GM12878 (cell line): ENCODE measurements at regions not wholly inside any gene's neighbourhood (a gene's known extent, or its start where the extent isn't known, plus 50 kb on each side); places are given as distances from the start of the nearest gene placed in this dataset.
A peak's percentile ranks its signal among the peaks of the same experiment; 100 is the strongest.

ENCODE experiments used
- ATAC-seq: fragments of 200-7000 bp; cut with Tn5 transposase; 3 replicates; pipeline ENCODE4 v1.9.1; 2020; ENCODE audit warnings: mild to moderate bottlenecking, moderate library complexity
- BruUV-seq: library from RNA; stranded (reverse); fragments of 400-500 nt; replicated peaks from 2 replicates; lab custom pipeline; 2021; lab: Mats Ljungman, UMichigan
- CTCF ChIA-PET: fragments of 300-600 bp; sonication (Branson Sonifier 250); formaldehyde crosslinking; extraction: SDS; loops from one replicate; lab custom pipeline; 2021; ENCODE audit warnings: inconsistent platforms; lab: Yijun Ruan, JAX
- POLR2A ChIA-PET: fragments of 350-600 bp; formaldehyde crosslinking; extraction: SDS; loops from one replicate; lab custom pipeline; 2021; ENCODE audit warnings: inconsistent platforms; lab: Charles Lee
- RAD21 ChIA-PET: fragments of 300-600 bp; sonication (Branson Sonifier 250); formaldehyde crosslinking; loops from one replicate; lab custom pipeline; 2023; ENCODE audit warnings: antibody characterized with exemption; ENCODE audit not compliant: unreplicated experiment; lab: Charles Lee
- SMC1A ChIA-PET: fragments of 300-600 bp; sonication (Branson Sonifier 250); formaldehyde crosslinking; loops from one replicate; lab custom pipeline; 2023; ENCODE audit not compliant: unreplicated experiment, uncharacterized antibody; lab: Charles Lee
- DNase-seq: peaks from one replicate; pipeline ENCODE4 v3.0.0-alpha.2; 2011; ENCODE audit warnings: low read depth, low spot score
- FAIRE-seq: peaks from 3 replicates; lab custom pipeline; 2011; peaks lifted over from hg19 to GRCh38; lab: Jason Lieb, UNC
- H2AFZ ChIP-seq: 2 replicates; pipeline ENCODE4 v1.6.0; 2011; ENCODE audit warnings: low read depth, low read length, control low read depth; ENCODE audit not compliant: control insufficient read depth
- H3K27ac ChIP-seq: 2 replicates; pipeline ENCODE4 v1.5.1; 2011; ENCODE audit warnings: control low read depth; ENCODE audit not compliant: control insufficient read depth, insufficient read depth
- H3K27me3 ChIP-seq, 2 experiments: replicated peaks in 1 of 2; 2 replicates each; pipeline versions ENCODE4 v1.6.0 to v1.6.1; 2011; ENCODE audit warnings: low read length in 1 of 2; ENCODE audit not compliant: control insufficient read depth in 2 of 2, insufficient read depth in 2 of 2
- H3K36me3 ChIP-seq, 2 experiments: 2 replicates each; pipeline ENCODE4 v1.5.1; 2011; ENCODE audit warnings: low read length in 1 of 2; ENCODE audit not compliant: control insufficient read depth in 2 of 2, insufficient read depth in 2 of 2
- H3K4me1 ChIP-seq: 2 replicates; pipeline ENCODE4 v1.6.1; 2011; ENCODE audit warnings: mild to moderate bottlenecking, low read length, moderate library complexity, mixed read lengths; ENCODE audit not compliant: control insufficient read depth, insufficient read depth
- H3K4me2 ChIP-seq: 2 replicates; pipeline ENCODE4 v1.6.0; 2011; ENCODE audit warnings: control low read depth; ENCODE audit not compliant: control insufficient read depth, insufficient read depth
- H3K4me3 ChIP-seq: fragments of 200-600 bp; sonication (generic); 2 replicates; pipeline ENCODE4 v1.5.1; 2016
- H3K79me2 ChIP-seq: 2 replicates; pipeline ENCODE4 v1.6.0; 2011; ENCODE audit warnings: low read length; ENCODE audit not compliant: control insufficient read depth, insufficient read depth
- H3K9ac ChIP-seq: 2 replicates; pipeline ENCODE4 v1.8.0; 2011; ENCODE audit warnings: low read length, control low read depth, mixed read lengths; ENCODE audit not compliant: control insufficient read depth, insufficient read depth
- H3K9me3 ChIP-seq: replicated peaks from 3 replicates; pipeline ENCODE4 v1.5.1; 2011; ENCODE audit warnings: mild to moderate bottlenecking, low read length; ENCODE audit not compliant: control insufficient read depth, insufficient read depth
- H4K20me1 ChIP-seq: 2 replicates; pipeline ENCODE4 v1.6.0; 2011; ENCODE audit not compliant: control insufficient read depth, insufficient read depth
- BRCA1 ChIP-seq: IDR thresholded peaks from 2 replicates; pipeline ENCODE4 v1.6.1; 2011; ENCODE audit warnings: low read depth, low read length, improper control_type of control experiment
- CEBPB ChIP-seq, 2 experiments: fragments of 150-350 bp in 1 of 2; IDR thresholded peaks; 2 replicates each; pipeline ENCODE4 v1.6.1; 2012 to 2014; ENCODE audit warnings: low read depth in 2 of 2, low read length in 2 of 2, borderline replicate concordance in 1 of 2, inconsistent platforms in 1 of 2
- CHD1 ChIP-seq: IDR thresholded peaks from 2 replicates; pipeline ENCODE4 v1.6.1; 2012; ENCODE audit warnings: low read depth, low read length, improper control_type of control experiment
- FOXK2 ChIP-seq: fragments of 450-650 bp; IDR thresholded peaks from 2 replicates; pipeline ENCODE4 v1.6.1; 2017; ENCODE audit warnings: mild to moderate bottlenecking, moderate library complexity
- IKZF1 ChIP-seq: fragments of 450-650 bp; conservative IDR thresholded peaks from 2 replicates; pipeline ENCODE4 v1.6.1; 2017; ENCODE audit warnings: antibody characterized with exemption, mild to moderate bottlenecking
- RUNX3 ChIP-seq: IDR thresholded peaks from 2 replicates; pipeline ENCODE4 v1.6.1; 2012; ENCODE audit warnings: low read length, inconsistent platforms
- SRF ChIP-seq, 2 experiments: IDR thresholded peaks; 2 replicates each; pipeline ENCODE4 v1.6.1; 2011; ENCODE audit warnings: low read depth in 2 of 2, low read length in 2 of 2, mild to moderate bottlenecking in 1 of 2, moderate library complexity in 1 of 2
- SUPT20H ChIP-seq: IDR thresholded peaks from 2 replicates; pipeline ENCODE4 v1.6.1; 2011; ENCODE audit warnings: low read depth, mild to moderate bottlenecking, low read length, moderate library complexity, borderline replicate concordance; ENCODE audit not compliant: control insufficient read depth
- TBL1XR1 ChIP-seq: IDR thresholded peaks from 2 replicates; pipeline ENCODE4 v1.6.1; 2012; ENCODE audit warnings: low read depth, low read length, improper control_type of control experiment
- ZNF24 ChIP-seq: fragments of 450-650 bp; IDR thresholded peaks from 2 replicates; pipeline ENCODE4 v1.6.1; 2017; ENCODE audit warnings: antibody characterized with exemption, mild to moderate bottlenecking
- WGBS: methylation state at CpG from one replicate; pipeline ENCODE4 v1.1.6; 2016; ENCODE audit warnings: low lambda C conversion rate; ENCODE audit not compliant: insufficient replicate concordance, insufficient coverage; ENCODE audit errors: missing lambda C conversion rate; 5-methylcytosine and 5-hydroxymethylcytosine counted together
- in situ Hi-C: fragments of 300-500 bp; cut with MboI; formaldehyde crosslinking; loops from 9 replicates; pipeline ENCODE4 v1.14.3; 2018; ENCODE audit warnings: mixed read lengths
- intact Hi-C: fragments of 100-400 bp; cut with micrococcal nuclease; formaldehyde crosslinking; loops from one replicate; pipeline ENCODE4 v1.14.2; 2022; ENCODE audit not compliant: unreplicated experiment
- TF ChIP-seq, protein P1 (sequence below): fragments of 450-650 bp; formaldehyde crosslinking; IDR thresholded peaks from 2 replicates; pipeline ENCODE4 v1.5.0; 2022; ENCODE audit warnings: mild to moderate bottlenecking, missing genetic modification characterization
- TF ChIP-seq, protein P2 (sequence below): IDR thresholded peaks from 2 replicates; pipeline ENCODE4 v1.6.1; 2011; ENCODE audit warnings: mild to moderate bottlenecking, low read depth, low read length, moderate library complexity; ENCODE audit not compliant: insufficient replicate concordance

DNA sequence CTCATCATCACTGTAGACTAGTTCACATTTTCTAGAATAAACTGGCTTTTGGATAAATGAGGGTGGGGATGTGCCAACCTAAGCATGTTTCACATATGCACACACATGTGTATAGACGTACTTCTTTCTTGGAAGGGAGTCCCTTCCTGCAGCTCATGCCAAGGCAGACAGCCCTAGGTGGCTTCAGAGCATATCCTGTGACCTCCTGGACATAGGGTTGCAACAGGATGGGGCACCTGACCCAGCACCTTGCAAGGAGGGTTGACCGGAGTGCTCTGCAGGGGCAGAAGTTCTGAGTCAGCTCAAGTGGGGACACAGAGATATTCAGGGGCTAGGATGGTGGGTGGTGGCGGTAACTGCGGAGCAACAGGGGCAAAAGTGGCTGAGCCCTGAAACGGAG lies 68.6 kb upstream of the RALGAPA2 start:
- Histone ChIP-seq H3K9me3 (no peaks in the 10 kb centered on the region), H4K20me1 (no peaks in the 10 kb centered on the region), H3K4me2 (no peak overlapping the region), H3K9ac (no peak overlapping the region), H3K79me2 (no peaks in the 10 kb centered on the region), H3K36me3 (no peaks in the 10 kb centered on the region), H3K4me1 (no peaks in the 10 kb centered on the region; the same call in 1 of the 2 replicates), H3K4me3 (no peak overlapping the region), H2AFZ (no peak overlapping the region), H3K27ac (no peak overlapping the region)
- 62% methylated on average over 5 of the region's 5 CpGs for WGBS
- SMC1A ChIA-PET, result interaction anchor here (1.2 kb wide), 3 partner anchors 44 to 122 kb away, joined by 3 to 4 read pairs (median 3); no protein-coding TSS in a partner anchor
- POLR2A ChIA-PET, result no interaction called here
- CTCF ChIA-PET, result interaction anchor here (1.0 to 1.5 kb wide), 2 partner anchors 11 to 112 kb away, joined by 3 read pairs; no protein-coding TSS in a partner anchor
- intact Hi-C loops, result no loop called here
- RAD21 ChIA-PET, result no interaction called here
- ATAC-seq, result no peak
- TF ChIP-seq FOXK2, result no peak
- TF ChIP-seq BRCA1, result no peak
- TF ChIP-seq SRF (IDR thresholded peaks at IDR 0.05; ENCODE audit: low read depth in 2 of 2, low read length in 2 of 2), result no peak
- TF ChIP-seq TBL1XR1, result no peak
- TF ChIP-seq ZNF24, result no peak
- no peak for TF ChIP-seq CHD1
- TF ChIP-seq, all 136 proteins: peak for 0
- in situ Hi-C loops, result no loop called here
- no TSS peak for BruUV-seq
- DNase-seq (no peak), FAIRE-seq (no peak)
- H3K27me3 ChIP-seq, result no peaks in the 10 kb centered on the region

DNA sequence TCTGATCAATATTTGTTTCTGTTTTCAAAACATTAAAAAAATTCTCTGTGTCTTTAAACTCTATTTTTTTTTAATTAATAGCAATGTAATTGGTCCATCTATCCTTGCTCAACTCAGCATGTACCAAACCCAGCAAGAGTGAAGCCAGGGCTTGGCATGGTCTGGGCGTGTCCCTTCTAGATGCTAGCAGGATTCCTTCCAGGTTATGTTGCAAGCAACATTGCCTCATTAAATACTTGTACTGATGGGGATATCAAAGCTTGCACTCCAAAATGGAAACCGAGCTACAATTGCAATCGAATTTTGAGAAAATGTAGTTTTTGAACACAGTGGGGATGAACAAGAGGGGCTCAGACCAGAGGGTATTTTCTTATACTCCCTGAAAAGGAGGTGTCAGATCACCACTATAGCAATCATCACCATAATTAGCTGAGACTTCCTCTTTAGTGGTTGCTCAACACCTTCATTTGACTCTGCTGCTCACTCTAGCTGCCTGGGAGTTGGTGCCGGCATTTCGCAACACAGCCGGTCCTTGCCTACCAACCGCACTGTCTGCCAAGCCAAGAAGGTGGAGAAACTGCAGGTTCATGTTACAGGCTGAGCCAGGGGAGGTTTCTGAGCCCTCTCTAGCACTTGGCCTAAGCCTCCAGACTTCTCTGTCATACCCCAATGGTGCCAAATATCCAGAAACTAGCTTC lies 67.8 kb upstream of the RALGAPA2 start:
- ChIA-PET RAD21 (no interaction called here), SMC1A (interaction anchor here (0.6 to 1.2 kb wide), 6 partner anchors 9 to 121 kb away, joined by 3 to 5 read pairs (median 3); no protein-coding TSS in a partner anchor), CTCF (interaction anchor here (1.0 to 1.5 kb wide), 2 partner anchors 11 to 112 kb away, joined by 3 read pairs; no protein-coding TSS in a partner anchor), POLR2A (no interaction called here)
- no peaks in the 10 kb centered on the region for H3K79me2 ChIP-seq
- H3K9ac ChIP-seq, result no peak overlapping the region
- no peaks in the 10 kb centered on the region for H3K36me3 ChIP-seq
- FAIRE-seq (no peak), DNase-seq (peak; percentile 15), ATAC-seq (peak; percentile 84)
- H3K4me1 ChIP-seq, result no peaks in the 10 kb centered on the region; the same call in 1 of the 2 replicates
- no peak overlapping the region for H3K4me2 ChIP-seq
- intact Hi-C loops, result no loop called here
- no peak overlapping the region for H3K27ac ChIP-seq
- no peaks in the 10 kb centered on the region for H3K27me3 ChIP-seq
- no peak overlapping the region; the same call in 1 of the 2 replicates for H2AFZ ChIP-seq
- H3K9me3 ChIP-seq, result no peaks in the 10 kb centered on the region
- WGBS, result 1% methylated on average over 7 of the region's 7 CpGs
- no peaks in the 10 kb centered on the region for H4K20me1 ChIP-seq
- no TSS peak for BruUV-seq
- in situ Hi-C loops, result no loop called here
- no peak overlapping the region for H3K4me3 ChIP-seq
- TF ChIP-seq CEBPB (IDR thresholded peaks at IDR 0.05; ENCODE audit: borderline replicate concordance in 1 of 2, low read depth in 2 of 2, low read length in 2 of 2), result peak in 1 of 2 experiments; percentile 81; a peak in 2 of 4 replicates
- no peak for TF ChIP-seq RUNX3
- peak; percentile 9; the same call in 1 of the 2 replicates for TF ChIP-seq IKZF1
- TF ChIP-seq SUPT20H, result no peak
- TF ChIP-seq, protein P1, sequence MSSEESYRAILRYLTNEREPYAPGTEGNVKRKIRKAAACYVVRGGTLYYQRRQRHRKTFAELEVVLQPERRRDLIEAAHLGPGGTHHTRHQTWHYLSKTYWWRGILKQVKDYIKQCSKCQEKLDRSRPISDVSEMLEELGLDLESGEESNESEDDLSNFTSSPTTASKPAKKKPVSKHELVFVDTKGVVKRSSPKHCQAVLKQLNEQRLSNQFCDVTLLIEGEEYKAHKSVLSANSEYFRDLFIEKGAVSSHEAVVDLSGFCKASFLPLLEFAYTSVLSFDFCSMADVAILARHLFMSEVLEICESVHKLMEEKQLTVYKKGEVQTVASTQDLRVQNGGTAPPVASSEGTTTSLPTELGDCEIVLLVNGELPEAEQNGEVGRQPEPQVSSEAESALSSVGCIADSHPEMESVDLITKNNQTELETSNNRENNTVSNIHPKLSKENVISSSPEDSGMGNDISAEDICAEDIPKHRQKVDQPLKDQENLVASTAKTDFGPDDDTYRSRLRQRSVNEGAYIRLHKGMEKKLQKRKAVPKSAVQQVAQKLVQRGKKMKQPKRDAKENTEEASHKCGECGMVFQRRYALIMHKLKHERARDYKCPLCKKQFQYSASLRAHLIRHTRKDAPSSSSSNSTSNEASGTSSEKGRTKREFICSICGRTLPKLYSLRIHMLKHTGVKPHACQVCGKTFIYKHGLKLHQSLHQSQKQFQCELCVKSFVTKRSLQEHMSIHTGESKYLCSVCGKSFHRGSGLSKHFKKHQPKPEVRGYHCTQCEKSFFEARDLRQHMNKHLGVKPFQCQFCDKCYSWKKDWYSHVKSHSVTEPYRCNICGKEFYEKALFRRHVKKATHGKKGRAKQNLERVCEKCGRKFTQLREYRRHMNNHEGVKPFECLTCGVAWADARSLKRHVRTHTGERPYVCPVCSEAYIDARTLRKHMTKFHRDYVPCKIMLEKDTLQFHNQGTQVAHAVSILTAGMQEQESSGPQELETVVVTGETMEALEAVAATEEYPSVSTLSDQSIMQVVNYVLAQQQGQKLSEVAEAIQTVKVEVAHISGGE (CRISPR knock-in tag), result no peak
- TF ChIP-seq, protein P2, sequence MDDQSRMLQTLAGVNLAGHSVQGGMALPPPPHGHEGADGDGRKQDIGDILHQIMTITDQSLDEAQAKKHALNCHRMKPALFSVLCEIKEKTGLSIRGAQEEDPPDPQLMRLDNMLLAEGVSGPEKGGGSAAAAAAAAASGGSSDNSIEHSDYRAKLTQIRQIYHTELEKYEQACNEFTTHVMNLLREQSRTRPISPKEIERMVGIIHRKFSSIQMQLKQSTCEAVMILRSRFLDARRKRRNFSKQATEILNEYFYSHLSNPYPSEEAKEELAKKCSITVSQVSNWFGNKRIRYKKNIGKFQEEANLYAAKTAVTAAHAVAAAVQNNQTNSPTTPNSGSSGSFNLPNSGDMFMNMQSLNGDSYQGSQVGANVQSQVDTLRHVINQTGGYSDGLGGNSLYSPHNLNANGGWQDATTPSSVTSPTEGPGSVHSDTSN, result no peak
